Fibroblast of skin of right quadriceps (primary cell): ENCODE measurements at regions not wholly inside any gene's neighbourhood (a gene's known extent, or its start where the extent isn't known, plus 50 kb on each side); places are given as distances from the start of the nearest gene placed in this dataset.

Source experiments
- DNase-seq: peaks from one replicate; pipeline ENCODE4 v3.0.0-alpha.2; 2013

- DNase-seq = no peak
These were observed 237.6 kb downstream of the TLE4 start for GRCh38 chr9:79809316-79809876.

- no peak for DNase-seq
These were observed 236.2 kb downstream of the TLE4 start for GRCh38 chr9:79807971-79808370.

GRCh38 chr9:79806086-79806485 is 234.3 kb downstream of the TLE4 start:
- no peak for DNase-seq

- no peak for DNase-seq
These were observed 229.7 kb downstream of the TLE4 start for GRCh38 chr9:79801459-79801858.

- DNase-seq = no peak
These were observed 228.8 kb downstream of the TLE4 start for GRCh38 chr9:79800578-79800977.

GRCh38 chr9:79799691-79800335 is 228.0 kb downstream of the TLE4 start:
- peak; percentile 58 for DNase-seq

- no peak for DNase-seq
These were observed 226.7 kb downstream of the TLE4 start for GRCh38 chr9:79798450-79798849.

- no peak for DNase-seq
These were observed 224.6 kb downstream of the TLE4 start for GRCh38 chr9:79796411-79796810.

GRCh38 chr9:79788662-79789061 is 216.9 kb downstream of the TLE4 start:
- no peak for DNase-seq

- DNase-seq = no peak
These were observed 209.5 kb downstream of the TLE4 start for GRCh38 chr9:79781263-79781662.

GRCh38 chr9:79780559-79780958 is 208.8 kb downstream of the TLE4 start:
- no peak for DNase-seq

GRCh38 chr9:79779901-79780300 is 208.1 kb downstream of the TLE4 start:
- no peak for DNase-seq

- DNase-seq = no peak
These were observed 206.8 kb downstream of the TLE4 start for GRCh38 chr9:79778581-79778980.

GRCh38 chr9:79776581-79776980 is 204.8 kb downstream of the TLE4 start:
- peak; percentile 28 for DNase-seq
